HUES48 (cell line): ENCODE measurements at regions not wholly inside any gene's neighbourhood (a gene's known extent, or its start where the extent isn't known, plus 50 kb on each side); places are given as distances from the start of the nearest gene placed in this dataset.

Source experiments
- H3K27ac ChIP-seq: one replicate; pipeline ENCODE4 v1.7.0; 2013; ENCODE audit warnings: low read depth, low read length, inconsistent platforms
- H3K27me3 ChIP-seq: 2 replicates; pipeline ENCODE4 v1.6.1; 2013; ENCODE audit warnings: mild to moderate bottlenecking, low read length; ENCODE audit not compliant: control insufficient read depth, insufficient read depth
- H3K36me3 ChIP-seq: 2 replicates; pipeline ENCODE4 v1.6.1; 2013; ENCODE audit warnings: low read length; ENCODE audit not compliant: control insufficient read depth, insufficient read depth
- H3K4me1 ChIP-seq: 2 replicates; pipeline ENCODE4 v1.6.1; 2013; ENCODE audit warnings: mild to moderate bottlenecking, low read length; ENCODE audit not compliant: control insufficient read depth, insufficient read depth
- H3K4me3 ChIP-seq: 2 replicates; pipeline ENCODE4 v1.5.1; 2013; ENCODE audit warnings: mild to moderate bottlenecking, low read depth, low read length
- H3K9ac ChIP-seq: 2 replicates; pipeline ENCODE4 v1.6.1; 2013; ENCODE audit warnings: mild to moderate bottlenecking, low read depth, low read length, moderate library complexity
- H3K9me3 ChIP-seq: 2 replicates; pipeline ENCODE4 v1.6.1; 2013; ENCODE audit warnings: low read length; ENCODE audit not compliant: control insufficient read depth, insufficient read depth

GRCh38 chr9:19552282-19553105 is 143.7 kb downstream of the ACER2 start:
- Histone ChIP-seq H3K4me3 (no peak overlapping the region), H3K27ac (no peak overlapping the region), H3K27me3 (no peaks in the 10 kb centered on the region), H3K9ac (no peak overlapping the region), H3K36me3 (0 out of 2 replicates have a peak, but pooled peaks cover 9% of the 10 kb centered on the region), H3K9me3 (peaks cover 8% of the 10 kb centered on the region), H3K4me1 (0 out of 2 replicates have a peak, but pooled peaks cover 8% of the 10 kb centered on the region)

- Histone ChIP-seq H3K9me3 (no peaks in the 10 kb centered on the region), H3K4me1 (0 out of 2 replicates have a peak, but pooled peaks cover 8% of the 10 kb centered on the region), H3K9ac (no peak overlapping the region), H3K27ac (no peak overlapping the region), H3K4me3 (no peak overlapping the region), H3K27me3 (no peaks in the 10 kb centered on the region), H3K36me3 (0 out of 2 replicates have a peak, but pooled peaks cover 9% of the 10 kb centered on the region)
These were observed 142.5 kb downstream of the ACER2 start for GRCh38 chr9:19551124-19551929.

GRCh38 chr9:19550009-19550408 is 141.2 kb downstream of the ACER2 start:
- Histone ChIP-seq H3K36me3 (0 out of 2 replicates have a peak, but pooled peaks cover 9% of the 10 kb centered on the region), H3K4me3 (no peak overlapping the region), H3K27me3 (no peaks in the 10 kb centered on the region), H3K27ac (no peak overlapping the region), H3K9ac (no peak overlapping the region), H3K9me3 (no peaks in the 10 kb centered on the region), H3K4me1 (0 out of 2 replicates have a peak, but pooled peaks cover 8% of the 10 kb centered on the region)

DNA sequence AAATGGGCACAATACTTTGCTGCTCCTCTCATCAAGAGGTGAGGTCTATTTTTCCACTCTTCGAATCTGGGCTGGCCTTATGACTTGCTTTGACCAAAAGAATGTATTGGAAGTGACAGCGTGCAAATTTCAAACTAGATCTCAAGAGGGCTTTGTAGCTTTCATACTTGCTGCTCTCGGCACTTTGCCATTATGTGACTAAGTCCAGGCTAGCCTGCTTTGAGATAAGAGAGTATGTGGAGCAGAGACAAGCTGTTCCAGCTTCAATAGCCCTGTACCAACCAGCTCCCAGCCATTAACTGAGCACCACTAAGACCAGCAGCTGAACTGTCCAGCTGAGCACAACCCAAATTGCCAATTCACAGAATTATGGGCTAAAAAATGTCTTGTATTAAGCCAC is 124.6 kb downstream of the ACER2 start:
- no peak overlapping the region for H3K27ac ChIP-seq
- H3K4me3 ChIP-seq = no peak overlapping the region
- no peaks in the 10 kb centered on the region for H3K27me3 ChIP-seq
- H3K9ac ChIP-seq = no peak overlapping the region
- no peaks in the 10 kb centered on the region for H3K9me3 ChIP-seq
- no peaks in the 10 kb centered on the region for H3K4me1 ChIP-seq
- no peaks in the 10 kb centered on the region for H3K36me3 ChIP-seq

- Histone ChIP-seq H3K4me3 (no peak overlapping the region), H3K9me3 (no peaks in the 10 kb centered on the region), H3K27me3 (no peaks in the 10 kb centered on the region), H3K9ac (no peak overlapping the region), H3K27ac (no peak overlapping the region), H3K36me3 (no peaks in the 10 kb centered on the region), H3K4me1 (no peaks in the 10 kb centered on the region)
These were observed 118.9 kb downstream of the ACER2 start for GRCh38 chr9:19527663-19528062.

DNA sequence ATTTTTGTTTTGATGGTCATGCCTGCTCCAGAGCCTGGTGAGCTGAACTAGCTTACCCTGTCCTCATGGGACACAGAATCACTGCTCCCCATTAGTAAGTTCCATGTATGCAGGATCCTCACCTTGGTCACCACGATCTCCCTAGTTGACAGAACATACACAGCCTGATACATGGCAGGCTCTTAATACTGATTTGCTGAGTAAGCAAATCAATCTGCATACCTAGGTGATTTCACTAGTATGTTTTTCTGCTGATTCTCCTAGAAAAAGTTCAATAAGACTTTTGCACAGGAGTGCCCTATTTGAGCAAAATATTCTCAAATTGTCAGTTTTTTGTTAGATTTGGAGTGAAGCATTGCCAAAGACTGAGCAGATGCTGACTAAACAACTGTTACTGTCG is 113.7 kb downstream of the ACER2 start:
- H3K9ac ChIP-seq = no peak overlapping the region
- no peaks in the 10 kb centered on the region for H3K9me3 ChIP-seq
- H3K36me3 ChIP-seq = no peaks in the 10 kb centered on the region
- no peaks in the 10 kb centered on the region for H3K4me1 ChIP-seq
- H3K27ac ChIP-seq = no peak overlapping the region
- H3K27me3 ChIP-seq = no peaks in the 10 kb centered on the region
- H3K4me3 ChIP-seq = no peak overlapping the region

DNA sequence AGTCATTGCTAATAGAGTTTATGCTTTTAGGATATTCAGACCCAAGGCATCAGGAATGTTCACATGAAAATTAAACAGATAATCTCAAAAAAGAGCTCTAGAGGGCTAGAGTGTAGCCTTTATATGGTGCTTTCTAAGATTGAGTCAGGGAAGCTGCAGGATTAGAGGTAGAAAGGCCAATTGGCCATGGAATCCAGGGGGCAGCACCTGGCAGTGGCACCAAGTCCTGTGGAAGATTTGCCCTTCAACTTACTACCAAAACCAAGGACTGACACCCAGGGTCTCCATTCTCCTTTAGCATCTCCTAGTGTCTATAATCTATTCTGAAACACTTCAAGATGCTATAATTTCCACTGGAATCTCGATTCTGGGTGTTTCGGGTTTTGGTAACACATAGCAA is 112.4 kb downstream of the ACER2 start:
- no peaks in the 10 kb centered on the region for H3K27me3 ChIP-seq
- H3K9me3 ChIP-seq = no peaks in the 10 kb centered on the region
- H3K4me3 ChIP-seq = no peak overlapping the region
- no peak overlapping the region for H3K9ac ChIP-seq
- no peaks in the 10 kb centered on the region for H3K4me1 ChIP-seq
- H3K27ac ChIP-seq = no peak overlapping the region
- no peaks in the 10 kb centered on the region for H3K36me3 ChIP-seq

DNA sequence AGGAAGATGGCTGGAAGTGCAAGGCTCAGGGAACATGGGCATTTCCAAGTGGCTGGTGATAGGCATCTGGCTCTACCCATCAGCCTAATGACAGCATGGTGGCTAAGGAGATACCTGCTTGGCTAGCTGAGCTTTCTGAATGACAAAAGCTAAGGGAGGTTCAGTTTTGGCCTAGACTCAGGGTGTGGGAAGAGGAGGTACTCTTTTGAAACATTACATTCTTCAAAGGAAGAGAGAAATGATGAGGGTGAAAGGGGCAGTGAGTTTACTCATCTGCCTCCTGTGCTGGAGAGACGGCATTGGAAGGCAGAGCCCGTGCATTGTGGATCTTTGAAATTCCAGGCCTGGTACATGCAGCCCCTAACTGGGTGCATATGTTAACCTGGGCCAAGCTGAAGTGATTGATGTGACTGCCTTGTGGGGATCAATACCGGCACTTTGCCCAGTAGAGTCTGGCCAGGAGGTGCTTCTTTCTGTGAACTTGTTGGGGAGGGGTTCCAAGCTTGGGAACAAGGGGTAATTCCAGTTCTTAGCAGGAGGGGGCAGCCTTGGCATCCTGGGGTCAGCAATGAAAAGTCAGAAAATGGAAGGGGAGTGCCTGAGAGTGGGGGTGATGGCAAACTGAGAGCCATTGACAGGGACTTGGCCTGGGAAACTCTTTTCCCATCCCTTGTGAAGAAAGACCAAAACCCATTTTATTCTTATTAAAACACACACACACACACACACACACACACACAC is 108.6 kb downstream of the ACER2 start:
- Histone ChIP-seq H3K36me3 (no peaks in the 10 kb centered on the region), H3K9ac (no peak overlapping the region), H3K27ac (no peak overlapping the region), H3K4me1 (no peaks in the 10 kb centered on the region), H3K9me3 (no peaks in the 10 kb centered on the region), H3K27me3 (no peaks in the 10 kb centered on the region), H3K4me3 (no peak overlapping the region)

DNA sequence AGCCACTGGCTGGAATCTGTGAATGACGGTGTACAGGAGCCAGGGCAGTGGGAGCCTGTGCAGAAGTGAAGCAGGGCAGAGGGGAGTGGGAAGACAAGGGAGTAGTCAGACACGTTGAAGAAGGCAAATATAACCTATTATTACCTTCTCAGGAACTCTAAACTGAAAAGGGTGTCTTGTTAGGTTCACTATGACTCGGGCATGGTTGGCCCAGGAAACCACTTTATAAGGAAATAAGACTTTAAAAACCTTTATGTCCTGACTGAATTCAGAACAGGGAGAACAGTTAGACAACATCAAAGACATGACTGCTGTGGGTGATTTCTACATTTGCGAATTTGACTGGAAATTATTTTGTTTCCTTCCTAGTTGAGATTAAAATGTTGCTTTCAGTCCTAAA is 107.5 kb downstream of the ACER2 start:
- Histone ChIP-seq H3K4me1 (no peaks in the 10 kb centered on the region), H3K36me3 (no peaks in the 10 kb centered on the region), H3K9ac (no peak overlapping the region), H3K27ac (no peak overlapping the region), H3K9me3 (no peaks in the 10 kb centered on the region), H3K27me3 (no peaks in the 10 kb centered on the region), H3K4me3 (no peak overlapping the region)

GRCh38 chr9:19513671-19514275 is 105.0 kb downstream of the ACER2 start:
- Histone ChIP-seq H3K9me3 (no peaks in the 10 kb centered on the region), H3K4me1 (no peaks in the 10 kb centered on the region), H3K4me3 (no peak overlapping the region), H3K27me3 (no peaks in the 10 kb centered on the region), H3K36me3 (no peaks in the 10 kb centered on the region), H3K9ac (no peak overlapping the region), H3K27ac (no peak overlapping the region)
